ENCODE measurements at regions not wholly inside any gene's neighbourhood (a gene's known extent, or its start where the extent isn't known, plus 50 kb on each side); places are given as distances from the start of the nearest gene placed in this dataset.

GRCh38 chr2:160876029-160876428, 284.2 kb upstream of the TANK start:
- Histone ChIP-seq H3K4me3 (ENCODE audit: low read depth, low read length) (no peak overlapping the region), H3K36me3 (replicated peaks) (no peaks in the 10 kb centered on the region), H3K27ac (no peak overlapping the region), H3K27me3 (replicated peaks) (no peaks in the 10 kb centered on the region)
- in situ Hi-C loops (cut with HindIII; ENCODE audit: low pct_ligation_motif_present, low sequenced_read_pairs): no loop called here
- no peak for DNase-seq
- TF ChIP-seq, protein P1, sequence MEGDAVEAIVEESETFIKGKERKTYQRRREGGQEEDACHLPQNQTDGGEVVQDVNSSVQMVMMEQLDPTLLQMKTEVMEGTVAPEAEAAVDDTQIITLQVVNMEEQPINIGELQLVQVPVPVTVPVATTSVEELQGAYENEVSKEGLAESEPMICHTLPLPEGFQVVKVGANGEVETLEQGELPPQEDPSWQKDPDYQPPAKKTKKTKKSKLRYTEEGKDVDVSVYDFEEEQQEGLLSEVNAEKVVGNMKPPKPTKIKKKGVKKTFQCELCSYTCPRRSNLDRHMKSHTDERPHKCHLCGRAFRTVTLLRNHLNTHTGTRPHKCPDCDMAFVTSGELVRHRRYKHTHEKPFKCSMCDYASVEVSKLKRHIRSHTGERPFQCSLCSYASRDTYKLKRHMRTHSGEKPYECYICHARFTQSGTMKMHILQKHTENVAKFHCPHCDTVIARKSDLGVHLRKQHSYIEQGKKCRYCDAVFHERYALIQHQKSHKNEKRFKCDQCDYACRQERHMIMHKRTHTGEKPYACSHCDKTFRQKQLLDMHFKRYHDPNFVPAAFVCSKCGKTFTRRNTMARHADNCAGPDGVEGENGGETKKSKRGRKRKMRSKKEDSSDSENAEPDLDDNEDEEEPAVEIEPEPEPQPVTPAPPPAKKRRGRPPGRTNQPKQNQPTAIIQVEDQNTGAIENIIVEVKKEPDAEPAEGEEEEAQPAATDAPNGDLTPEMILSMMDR (IDR thresholded peaks at IDR 0.05; ENCODE audit: low read depth, low read length, missing control alignments): no peak

- TF ChIP-seq, protein P1 (IDR thresholded peaks at IDR 0.05; ENCODE audit: low read depth, low read length, missing control alignments): no peak
- no peak for DNase-seq
- Histone ChIP-seq H3K27ac (no peak overlapping the region), H3K4me3 (ENCODE audit: low read depth, low read length) (no peak overlapping the region), H3K27me3 (replicated peaks) (no peaks in the 10 kb centered on the region), H3K36me3 (replicated peaks) (no peaks in the 10 kb centered on the region)
- in situ Hi-C loops (cut with HindIII; ENCODE audit: low pct_ligation_motif_present, low sequenced_read_pairs): no loop called here
These were observed 283.5 kb upstream of the TANK start for GRCh38 chr2:160876765-160877164.

- H3K27me3 ChIP-seq (replicated peaks): no peaks in the 10 kb centered on the region
- no peak overlapping the region for H3K27ac ChIP-seq
- no peak overlapping the region for H3K4me3 ChIP-seq (ENCODE audit: low read depth, low read length)
- no peaks in the 10 kb centered on the region for H3K36me3 ChIP-seq (replicated peaks)
- in situ Hi-C loops (cut with HindIII; ENCODE audit: low pct_ligation_motif_present, low sequenced_read_pairs): no loop called here
- TF ChIP-seq, protein P1 (IDR thresholded peaks at IDR 0.05; ENCODE audit: low read depth, low read length, missing control alignments): no peak
- no peak for DNase-seq
These were observed 281.6 kb upstream of the TANK start for GRCh38 chr2:160878618-160879017.

DNA sequence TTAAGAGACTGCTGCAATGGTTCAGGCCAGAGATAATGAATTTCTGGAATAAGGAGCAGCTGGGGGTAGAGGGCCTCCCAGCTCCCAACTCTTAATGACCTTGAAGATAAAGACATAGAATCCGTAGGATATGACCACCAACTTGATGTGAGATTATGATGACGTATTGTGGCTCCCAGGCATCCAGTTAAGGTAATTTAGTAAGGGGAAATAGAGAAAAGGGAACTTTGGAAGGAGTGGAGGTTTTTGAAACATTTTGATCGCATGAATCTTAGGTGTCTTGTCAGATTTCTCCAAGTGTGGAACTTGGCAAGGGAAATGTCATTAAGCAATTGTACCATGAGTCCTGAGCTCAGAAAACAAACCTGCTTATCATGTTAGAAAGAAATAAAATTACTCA, 277.3 kb upstream of the TANK start:
- TF ChIP-seq, protein P1 (IDR thresholded peaks at IDR 0.05; ENCODE audit: low read depth, low read length, missing control alignments): no peak
- DNase-seq: no peak
- Histone ChIP-seq H3K36me3 (replicated peaks) (no peaks in the 10 kb centered on the region), H3K27me3 (replicated peaks) (no peaks in the 10 kb centered on the region), H3K4me3 (ENCODE audit: low read depth, low read length) (no peak overlapping the region), H3K27ac (no peak overlapping the region)
- in situ Hi-C loops (cut with HindIII; ENCODE audit: low pct_ligation_motif_present, low sequenced_read_pairs): no loop called here

GRCh38 chr2:160884056-160884455, 276.2 kb upstream of the TANK start:
- in situ Hi-C loops (cut with HindIII; ENCODE audit: low pct_ligation_motif_present, low sequenced_read_pairs): no loop called here
- H3K27ac ChIP-seq: no peak overlapping the region
- TF ChIP-seq, protein P1 (IDR thresholded peaks at IDR 0.05; ENCODE audit: low read depth, low read length, missing control alignments): no peak
- no peaks in the 10 kb centered on the region for H3K36me3 ChIP-seq (replicated peaks)
- H3K4me3 ChIP-seq (ENCODE audit: low read depth, low read length): no peak overlapping the region
- no peak for DNase-seq
- no peaks in the 10 kb centered on the region for H3K27me3 ChIP-seq (replicated peaks)

DNA sequence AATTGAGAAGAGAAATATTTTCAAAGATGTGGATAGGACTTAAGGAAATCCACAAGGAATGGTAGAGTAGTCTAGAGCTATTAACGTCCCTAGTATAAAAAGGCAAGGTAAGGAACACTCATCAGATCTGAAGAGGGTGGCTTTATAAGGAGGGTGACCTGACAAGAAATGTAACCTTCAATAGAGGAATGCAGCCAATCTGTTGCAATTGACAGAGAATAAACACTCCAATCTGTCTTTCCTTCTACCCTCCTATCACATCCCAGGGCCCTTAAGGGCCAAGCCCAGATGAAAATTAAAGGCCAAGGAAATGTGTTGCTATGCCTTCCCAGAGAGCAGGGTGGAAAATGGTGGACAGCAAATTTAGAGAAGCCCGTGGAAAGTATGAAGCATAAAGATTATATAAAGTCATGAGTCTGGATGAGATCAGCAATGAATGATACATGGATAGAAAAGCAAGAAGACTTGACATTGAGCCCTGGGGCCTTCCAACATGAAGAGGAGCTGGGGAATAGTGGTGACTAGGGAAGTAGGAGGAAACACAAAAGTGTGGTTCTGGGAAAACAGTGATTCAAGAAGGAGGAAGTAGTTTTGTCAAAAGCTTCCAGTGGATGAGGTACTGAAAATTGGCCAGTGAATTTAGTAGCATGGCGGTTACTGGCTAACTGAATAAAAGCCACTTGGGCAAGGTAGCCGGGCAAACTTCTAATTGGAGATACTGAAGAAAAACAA, 270.6 kb upstream of the TANK start:
- TF ChIP-seq, protein P1 (IDR thresholded peaks at IDR 0.05; ENCODE audit: low read depth, low read length, missing control alignments): no peak
- Histone ChIP-seq H3K36me3 (replicated peaks) (no peaks in the 10 kb centered on the region), H3K27ac (no peak overlapping the region), H3K4me3 (ENCODE audit: low read depth, low read length) (no peak overlapping the region), H3K27me3 (replicated peaks) (no peaks in the 10 kb centered on the region)
- in situ Hi-C loops (cut with HindIII; ENCODE audit: low pct_ligation_motif_present, low sequenced_read_pairs): no loop called here
- DNase-seq: no peak
